GM12875 (cell line): ENCODE measurements at regions not wholly inside any gene's neighbourhood (a gene's known extent, or its start where the extent isn't known, plus 50 kb on each side); places are given as distances from the start of the nearest gene placed in this dataset.

Experiments
- H3K4me3 ChIP-seq: one replicate; pipeline ENCODE4 v1.5.1; 2011; ENCODE audit warnings: low read depth, low read length, control low read depth
- CTCF ChIP-seq: IDR thresholded peaks from 2 replicates; pipeline ENCODE4 v1.5.1; 2011; ENCODE audit warnings: low read depth, mild to moderate bottlenecking, control low read depth, inconsistent platforms, low read length, moderate library complexity, borderline replicate concordance; ENCODE audit not compliant: insufficient read depth

GRCh38 chr9:18129809-18130334, 344.1 kb upstream of the ADAMTSL1 start:
- no peak overlapping the region for H3K4me3 ChIP-seq
- TF ChIP-seq CTCF, result no peak

- no peak for TF ChIP-seq CTCF
- H3K4me3 ChIP-seq, result no peak overlapping the region
These were observed 337.5 kb upstream of the ADAMTSL1 start for GRCh38 chr9:18136354-18136994.

- H3K4me3 ChIP-seq, result no peak overlapping the region
- TF ChIP-seq CTCF, result no peak
These were observed 336.1 kb upstream of the ADAMTSL1 start for GRCh38 chr9:18137815-18138214.

GRCh38 chr9:18138656-18139055, 335.3 kb upstream of the ADAMTSL1 start:
- TF ChIP-seq CTCF, result no peak
- no peak overlapping the region for H3K4me3 ChIP-seq

- TF ChIP-seq CTCF, result no peak
- H3K4me3 ChIP-seq, result no peak overlapping the region
These were observed 332.3 kb upstream of the ADAMTSL1 start for GRCh38 chr9:18141681-18142080.

GRCh38 chr9:18143073-18143745, 330.7 kb upstream of the ADAMTSL1 start:
- no peak for TF ChIP-seq CTCF
- H3K4me3 ChIP-seq, result no peak overlapping the region

- TF ChIP-seq CTCF, result no peak
- no peak overlapping the region for H3K4me3 ChIP-seq
These were observed 327.6 kb upstream of the ADAMTSL1 start for GRCh38 chr9:18146329-18146728.
